SU-DHL-6 (cell line): ENCODE measurements at regions not wholly inside any gene's neighbourhood (a gene's known extent, or its start where the extent isn't known, plus 50 kb on each side); places are given as distances from the start of the nearest gene placed in this dataset.

Experiments used
- CTCF ChIP-seq: fragments of 200-600 bp; sonication (generic); IDR thresholded peaks from one replicate; pipeline ENCODE4 v1.5.1; 2017; ENCODE audit warnings: antibody characterized with exemption, mild to moderate bottlenecking, low read length, moderate library complexity; ENCODE audit not compliant: insufficient read depth, poor library complexity, severe bottlenecking
- EZH2phosphoT487 ChIP-seq: fragments of 200-600 bp; sonication (generic), shearing (Covaris generic); conservative IDR thresholded peaks from 2 replicates; pipeline ENCODE4 v1.6.1; 2018; ENCODE audit warnings: mild to moderate bottlenecking, antibody characterized with exemption, low read length, moderate library complexity, mixed read lengths

GRCh38 chr11:90766121-90766520 lies 543.3 kb upstream of the CHORDC1 start:
- TF ChIP-seq CTCF (no peak), EZH2phosphoT487 (no peak)
